Vagina (tissue), 2 donors: ENCODE measurements at regions not wholly inside any gene's neighbourhood (a gene's known extent, or its start where the extent isn't known, plus 50 kb on each side); places are given as distances from the start of the nearest gene placed in this dataset.

Experiments
- DNase-seq, 2 donors: peaks; one replicate each; pipeline ENCODE4 v3.0.0-alpha.2; 2017; ENCODE audit errors: extremely low spot score in 2 of 2
- H3K27ac ChIP-seq: fragments of 200-600 bp; sonication (generic); one replicate; pipeline ENCODE4 v1.5.1; 2019
- H3K27me3 ChIP-seq: fragments of 200-600 bp; sonication (generic); one replicate; pipeline ENCODE4 v1.5.1; 2019
- H3K36me3 ChIP-seq, 2 donors: fragments of 200-600 bp; sonication (generic); one replicate each; pipeline ENCODE4 v1.5.1; 2017 to 2019
- H3K4me1 ChIP-seq: fragments of 200-600 bp; sonication (generic); one replicate; pipeline ENCODE4 v1.5.1; 2019
- H3K4me3 ChIP-seq, 2 donors: fragments of 200-600 bp; sonication (generic); 1 replicate in 1 of 2; 2 replicates in 1 of 2; pipeline ENCODE4 v1.5.1; 2016 to 2019
- H3K9me3 ChIP-seq: fragments of 200-600 bp; sonication (generic); one replicate; pipeline ENCODE4 v1.5.1; 2019
- POLR2A ChIP-seq, 2 donors: fragments of 450-650 bp; IDR thresholded peaks; one replicate each; pipeline ENCODE4 v1.6.1; 2017; ENCODE audit warnings: antibody characterized with exemption in 2 of 2, mild to moderate bottlenecking in 2 of 2, moderate library complexity in 2 of 2
- POLR2AphosphoS5 ChIP-seq, 2 donors: sonication (generic); formaldehyde crosslinking; IDR thresholded peaks; one replicate each; pipeline ENCODE4 v1.9.0; 2017; ENCODE audit warnings: antibody characterized with exemption in 2 of 2, mild to moderate bottlenecking in 2 of 2, low read depth in 1 of 2; ENCODE audit not compliant: insufficient read depth in 1 of 2
- intact Hi-C: fragments of 100-400 bp; cut with DNase I; formaldehyde crosslinking; loops from one replicate; pipeline ENCODE4 v1.15.1; 2023
- TF ChIP-seq, protein P1 (sequence below), 3 experiments: fragments of 450-650 bp in 2 of 3; fragments of 200-600 bp in 1 of 3; sonication (generic) in 1 of 3; IDR thresholded peaks; one replicate each; pipeline ENCODE4 v1.5.1; 2017 to 2019; ENCODE audit warnings: antibody characterized with exemption in 3 of 3, mild to moderate bottlenecking in 2 of 3, moderate library complexity in 2 of 3

DNA sequence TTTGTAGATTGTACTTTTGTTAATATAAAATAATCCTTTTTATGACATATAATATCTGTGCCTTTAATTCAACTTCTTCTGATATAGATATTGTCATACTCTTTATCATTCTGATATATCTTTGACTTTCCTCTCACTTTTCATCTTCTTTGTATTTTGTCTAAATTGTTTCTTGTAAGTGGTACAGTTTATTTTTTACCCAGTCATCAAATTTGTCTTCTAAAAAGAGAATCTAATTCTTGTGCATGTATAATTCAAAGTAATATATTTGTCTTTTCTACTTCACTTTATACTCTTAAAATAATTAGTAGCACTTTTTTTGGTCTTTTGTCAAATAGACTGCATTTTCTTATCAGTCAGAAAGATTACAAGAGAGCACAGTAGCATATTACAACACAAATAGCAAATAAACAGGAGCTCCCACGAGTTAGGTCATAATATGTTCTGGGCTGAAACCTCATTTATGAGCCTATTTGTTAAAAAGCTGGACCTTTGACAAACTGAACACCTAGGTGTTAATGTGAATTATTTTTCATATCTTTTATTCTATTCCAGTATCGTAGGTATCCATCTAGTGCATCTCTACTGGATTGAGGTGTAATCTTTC lies 379.7 kb upstream of the B3GALT2 start:
- no peak overlapping the region for H3K27ac ChIP-seq
- TF ChIP-seq, protein P1, sequence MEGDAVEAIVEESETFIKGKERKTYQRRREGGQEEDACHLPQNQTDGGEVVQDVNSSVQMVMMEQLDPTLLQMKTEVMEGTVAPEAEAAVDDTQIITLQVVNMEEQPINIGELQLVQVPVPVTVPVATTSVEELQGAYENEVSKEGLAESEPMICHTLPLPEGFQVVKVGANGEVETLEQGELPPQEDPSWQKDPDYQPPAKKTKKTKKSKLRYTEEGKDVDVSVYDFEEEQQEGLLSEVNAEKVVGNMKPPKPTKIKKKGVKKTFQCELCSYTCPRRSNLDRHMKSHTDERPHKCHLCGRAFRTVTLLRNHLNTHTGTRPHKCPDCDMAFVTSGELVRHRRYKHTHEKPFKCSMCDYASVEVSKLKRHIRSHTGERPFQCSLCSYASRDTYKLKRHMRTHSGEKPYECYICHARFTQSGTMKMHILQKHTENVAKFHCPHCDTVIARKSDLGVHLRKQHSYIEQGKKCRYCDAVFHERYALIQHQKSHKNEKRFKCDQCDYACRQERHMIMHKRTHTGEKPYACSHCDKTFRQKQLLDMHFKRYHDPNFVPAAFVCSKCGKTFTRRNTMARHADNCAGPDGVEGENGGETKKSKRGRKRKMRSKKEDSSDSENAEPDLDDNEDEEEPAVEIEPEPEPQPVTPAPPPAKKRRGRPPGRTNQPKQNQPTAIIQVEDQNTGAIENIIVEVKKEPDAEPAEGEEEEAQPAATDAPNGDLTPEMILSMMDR (IDR thresholded peaks at IDR 0.05): no peak
- TF ChIP-seq POLR2AphosphoS5 (IDR thresholded peaks at IDR 0.05; ENCODE audit: insufficient read depth in 1 of 2, low read depth in 1 of 2) (no peak), POLR2A (IDR thresholded peaks at IDR 0.05) (no peak)
- H3K36me3 ChIP-seq: no peaks in the 10 kb centered on the region
- H3K27me3 ChIP-seq: no peaks in the 10 kb centered on the region
- intact Hi-C loops: no loop called here
- DNase-seq: no peak
- no peaks in the 10 kb centered on the region for H3K9me3 ChIP-seq
- no peaks in the 10 kb centered on the region for H3K4me1 ChIP-seq
- H3K4me3 ChIP-seq: no peak overlapping the region

DNA sequence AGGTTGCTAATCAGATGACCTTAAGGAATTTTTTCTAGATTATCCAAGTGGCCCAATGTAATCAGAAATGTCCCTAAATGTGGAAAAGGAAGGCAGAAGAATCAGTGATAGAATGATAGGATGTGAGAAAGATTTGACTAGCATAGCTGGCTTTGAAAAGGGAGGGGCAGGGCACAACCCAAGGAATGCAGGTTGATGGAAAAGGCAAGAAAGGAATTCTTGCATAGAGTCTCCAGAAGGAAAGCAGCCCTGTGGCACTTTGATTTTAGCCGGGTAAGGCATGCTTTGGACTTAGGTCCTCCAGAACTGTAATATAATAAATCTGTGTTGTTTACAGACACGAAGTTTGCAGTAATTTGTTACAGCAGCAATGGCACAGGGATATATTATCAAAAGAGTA lies 375.7 kb upstream of the B3GALT2 start:
- TF ChIP-seq POLR2AphosphoS5 (IDR thresholded peaks at IDR 0.05; ENCODE audit: insufficient read depth in 1 of 2, low read depth in 1 of 2) (no peak), POLR2A (IDR thresholded peaks at IDR 0.05) (no peak)
- TF ChIP-seq, protein P1 (IDR thresholded peaks at IDR 0.05): no peak
- H3K27me3 ChIP-seq: no peaks in the 10 kb centered on the region
- H3K36me3 ChIP-seq: no peaks in the 10 kb centered on the region
- intact Hi-C loops: no loop called here
- H3K9me3 ChIP-seq: no peaks in the 10 kb centered on the region
- H3K4me3 ChIP-seq: no peak overlapping the region
- H3K4me1 ChIP-seq: no peaks in the 10 kb centered on the region
- DNase-seq: no peak
- H3K27ac ChIP-seq: no peak overlapping the region

DNA sequence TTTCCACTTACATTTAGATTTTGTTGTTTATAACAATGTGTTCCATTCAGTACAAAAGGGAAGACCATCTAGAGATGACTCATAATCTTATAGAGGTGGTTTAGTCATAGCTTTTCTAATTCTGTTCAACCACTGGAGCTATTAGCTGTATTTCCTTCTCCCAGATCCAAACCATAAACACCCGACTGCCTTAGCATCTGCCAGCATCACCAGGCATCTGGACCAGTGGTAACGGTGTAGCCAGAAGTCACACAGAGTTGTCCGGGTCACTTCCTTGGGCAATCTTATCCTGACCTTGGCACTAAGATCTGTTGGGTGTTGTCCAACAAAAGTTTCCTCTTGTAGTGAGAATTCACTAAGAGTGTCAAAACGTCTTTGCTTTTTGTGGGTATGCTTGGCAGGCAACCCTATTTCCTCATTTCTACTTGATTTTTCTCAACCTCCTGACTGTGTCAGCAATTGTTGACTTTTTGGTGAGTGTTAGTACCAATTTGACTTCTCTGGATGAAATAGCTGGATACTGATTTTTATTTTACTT lies 372.1 kb upstream of the B3GALT2 start:
- intact Hi-C loops: no loop called here
- Histone ChIP-seq H3K4me3 (no peak overlapping the region), H3K9me3 (no peaks in the 10 kb centered on the region), H3K27me3 (no peaks in the 10 kb centered on the region), H3K4me1 (no peaks in the 10 kb centered on the region), H3K27ac (no peak overlapping the region), H3K36me3 (no peaks in the 10 kb centered on the region)
- DNase-seq: no peak
- TF ChIP-seq, protein P1 (IDR thresholded peaks at IDR 0.05): no peak
- TF ChIP-seq POLR2AphosphoS5 (IDR thresholded peaks at IDR 0.05; ENCODE audit: insufficient read depth in 1 of 2, low read depth in 1 of 2) (no peak), POLR2A (IDR thresholded peaks at IDR 0.05) (no peak)

DNA sequence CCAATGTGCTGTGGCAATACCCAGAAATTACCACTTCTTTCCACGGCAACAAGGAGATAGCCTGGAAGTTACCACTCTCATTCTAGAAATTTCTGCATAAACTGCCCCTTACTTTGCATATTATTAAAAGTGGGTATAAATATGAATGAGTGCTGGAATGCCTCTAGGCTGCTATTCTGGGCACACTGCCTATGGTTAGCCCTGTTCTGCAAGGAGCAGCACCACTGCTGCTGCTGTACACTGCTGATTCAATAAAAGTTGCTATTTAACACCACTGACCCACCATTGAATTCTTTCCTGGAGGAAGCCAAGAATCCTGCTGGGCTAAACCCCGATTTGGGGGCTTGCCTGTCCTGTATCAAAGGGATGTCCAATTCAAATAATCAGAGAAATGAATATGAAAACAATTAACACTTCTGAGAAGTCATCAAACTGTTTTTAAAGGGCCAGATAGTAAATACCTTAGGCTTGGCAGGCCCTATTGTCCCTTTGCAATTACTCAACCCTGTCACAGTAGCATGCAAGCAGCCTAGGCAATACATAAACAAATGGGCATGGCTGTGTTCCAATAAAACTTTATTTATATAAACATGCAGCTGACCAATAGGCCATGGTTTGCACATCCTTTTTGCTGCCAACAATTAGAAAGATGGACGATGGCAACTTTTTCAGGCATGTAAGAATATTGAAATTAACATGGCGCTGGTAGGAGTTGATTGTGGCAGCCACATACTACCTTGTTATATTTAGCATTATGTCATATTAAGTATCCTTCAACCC lies 369.4 kb upstream of the B3GALT2 start:
- Histone ChIP-seq H3K4me1 (no peaks in the 10 kb centered on the region), H3K27ac (no peak overlapping the region), H3K9me3 (no peaks in the 10 kb centered on the region), H3K27me3 (no peaks in the 10 kb centered on the region), H3K4me3 (no peak overlapping the region), H3K36me3 (no peaks in the 10 kb centered on the region)
- no peak for DNase-seq
- intact Hi-C loops: no loop called here
- TF ChIP-seq POLR2AphosphoS5 (IDR thresholded peaks at IDR 0.05; ENCODE audit: insufficient read depth in 1 of 2, low read depth in 1 of 2) (no peak), POLR2A (IDR thresholded peaks at IDR 0.05) (no peak)
- TF ChIP-seq, protein P1 (IDR thresholded peaks at IDR 0.05): no peak

DNA sequence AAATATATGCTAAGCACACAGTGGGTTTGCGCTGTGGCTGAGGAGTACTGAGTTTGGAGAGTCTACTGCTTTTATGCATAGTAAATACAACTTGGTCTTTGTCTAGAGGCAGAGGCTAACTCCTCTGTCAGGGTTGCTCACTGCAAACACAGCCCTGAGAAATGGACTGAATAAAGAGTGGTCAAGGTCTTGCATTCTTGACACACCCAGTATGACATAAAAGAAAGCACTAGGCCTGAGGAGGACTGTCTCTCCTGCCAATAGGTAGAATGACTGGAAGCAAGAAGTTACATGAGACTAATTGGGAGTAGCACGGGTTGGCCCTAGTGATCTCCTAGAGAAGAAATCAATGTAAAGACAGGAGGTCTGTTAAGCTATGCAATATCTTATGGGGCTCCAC lies 367.2 kb upstream of the B3GALT2 start:
- no peak for TF ChIP-seq POLR2A (IDR thresholded peaks at IDR 0.05)
- Histone ChIP-seq H3K4me3 (no peak overlapping the region), H3K4me1 (no peaks in the 10 kb centered on the region), H3K9me3 (no peaks in the 10 kb centered on the region), H3K27me3 (no peaks in the 10 kb centered on the region), H3K27ac (no peak overlapping the region), H3K36me3 (no peaks in the 10 kb centered on the region)
- intact Hi-C loops: no loop called here
- DNase-seq: no peak
